ENCODE measurements at regions not wholly inside any gene's neighbourhood (a gene's known extent, or its start where the extent isn't known, plus 50 kb on each side); places are given as distances from the start of the nearest gene placed in this dataset.
"Not testable (repeated sequence)": the region's sequence is repeated elsewhere in the genome, so short reads cannot be mapped to it uniquely, and the experiment has no call there.

DNA sequence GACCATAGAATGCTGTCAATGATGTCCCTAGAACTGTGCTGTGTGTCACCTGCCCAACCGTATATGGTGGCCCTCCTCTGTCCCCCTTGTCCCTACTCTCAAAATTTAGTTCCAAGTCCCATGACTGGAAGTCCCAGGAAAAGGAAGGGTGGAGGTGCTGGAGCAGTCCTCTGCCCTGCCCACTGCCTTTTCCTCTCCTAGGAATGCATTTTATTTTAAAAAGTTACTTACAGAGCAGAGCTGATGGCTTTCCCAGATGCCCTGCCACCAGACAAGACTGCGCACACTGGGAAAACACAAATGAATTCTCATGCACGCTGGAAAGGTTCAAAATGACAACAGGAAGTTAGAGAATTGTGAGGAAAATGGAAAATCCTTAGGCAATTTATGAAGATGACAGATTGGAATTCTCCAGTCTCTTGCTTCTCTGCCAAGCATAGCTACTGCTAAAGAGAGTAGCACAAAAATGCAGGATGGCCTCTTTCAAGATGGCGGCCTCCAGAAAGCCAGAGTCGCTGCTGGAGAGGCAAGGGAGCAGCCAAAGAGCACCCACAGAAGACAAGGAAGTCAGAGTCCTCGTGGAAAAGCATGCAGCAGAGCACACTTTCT, 117.1 kb upstream of the TSC22D1 start:
- TF ChIP-seq, protein P1, sequence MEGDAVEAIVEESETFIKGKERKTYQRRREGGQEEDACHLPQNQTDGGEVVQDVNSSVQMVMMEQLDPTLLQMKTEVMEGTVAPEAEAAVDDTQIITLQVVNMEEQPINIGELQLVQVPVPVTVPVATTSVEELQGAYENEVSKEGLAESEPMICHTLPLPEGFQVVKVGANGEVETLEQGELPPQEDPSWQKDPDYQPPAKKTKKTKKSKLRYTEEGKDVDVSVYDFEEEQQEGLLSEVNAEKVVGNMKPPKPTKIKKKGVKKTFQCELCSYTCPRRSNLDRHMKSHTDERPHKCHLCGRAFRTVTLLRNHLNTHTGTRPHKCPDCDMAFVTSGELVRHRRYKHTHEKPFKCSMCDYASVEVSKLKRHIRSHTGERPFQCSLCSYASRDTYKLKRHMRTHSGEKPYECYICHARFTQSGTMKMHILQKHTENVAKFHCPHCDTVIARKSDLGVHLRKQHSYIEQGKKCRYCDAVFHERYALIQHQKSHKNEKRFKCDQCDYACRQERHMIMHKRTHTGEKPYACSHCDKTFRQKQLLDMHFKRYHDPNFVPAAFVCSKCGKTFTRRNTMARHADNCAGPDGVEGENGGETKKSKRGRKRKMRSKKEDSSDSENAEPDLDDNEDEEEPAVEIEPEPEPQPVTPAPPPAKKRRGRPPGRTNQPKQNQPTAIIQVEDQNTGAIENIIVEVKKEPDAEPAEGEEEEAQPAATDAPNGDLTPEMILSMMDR (IDR thresholded peaks at IDR 0.05; ENCODE audit: low read depth, low read length) = no peak
- no peak overlapping the region for H3K4me3 ChIP-seq (ENCODE audit: low read depth, low read length)

DNA sequence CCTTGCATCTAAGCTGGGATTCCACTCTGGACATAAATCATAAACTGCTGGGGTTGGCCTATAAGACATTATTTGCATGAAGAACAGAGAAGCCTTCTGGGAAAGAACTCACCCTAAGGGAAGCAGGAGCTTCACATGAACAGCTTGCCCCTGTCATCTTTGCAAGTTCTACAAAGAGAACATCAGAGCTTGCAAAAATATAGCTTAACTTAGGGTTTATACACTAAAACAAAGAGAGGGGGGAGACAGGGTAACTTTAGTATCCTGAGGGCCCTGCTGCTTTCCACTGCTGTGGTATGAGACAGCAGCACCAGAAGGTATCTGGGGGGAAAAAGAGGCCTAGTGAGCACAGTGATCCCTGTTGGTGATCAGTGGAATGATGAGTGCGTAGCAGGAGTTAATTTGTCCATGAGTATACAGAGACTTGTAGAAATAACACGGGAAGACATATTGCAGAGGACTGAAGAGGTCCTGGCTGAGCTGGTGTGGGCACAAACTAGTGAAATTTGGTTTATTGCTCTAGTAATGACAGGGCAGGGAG, 116.1 kb upstream of the TSC22D1 start:
- TF ChIP-seq, protein P1 (IDR thresholded peaks at IDR 0.05; ENCODE audit: low read depth, low read length) = no peak
- no peak overlapping the region for H3K4me3 ChIP-seq (ENCODE audit: low read depth, low read length)

DNA sequence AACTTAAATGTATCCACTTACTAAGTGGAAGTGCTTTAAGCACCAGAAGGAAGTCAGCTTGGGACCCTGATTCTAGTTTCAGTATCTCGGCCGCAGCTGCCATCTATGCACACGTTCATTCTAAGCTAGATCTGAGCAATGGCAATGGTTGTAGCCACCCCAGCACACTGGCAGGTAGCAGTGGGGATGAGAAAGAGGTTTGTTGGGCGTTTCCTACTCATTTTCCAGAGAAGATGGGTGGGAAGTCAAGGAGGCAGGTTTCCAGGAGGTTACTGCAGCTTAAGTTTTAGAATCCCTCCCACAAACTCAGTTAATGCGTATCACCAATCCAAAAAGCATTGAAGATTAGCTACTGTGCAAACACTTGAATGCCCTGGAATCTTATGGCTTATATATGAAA, 114.2 kb upstream of the TSC22D1 start:
- TF ChIP-seq, protein P1 (IDR thresholded peaks at IDR 0.05; ENCODE audit: low read depth, low read length) = no peak
- H3K4me3 ChIP-seq (ENCODE audit: low read depth, low read length) = no peak overlapping the region

DNA sequence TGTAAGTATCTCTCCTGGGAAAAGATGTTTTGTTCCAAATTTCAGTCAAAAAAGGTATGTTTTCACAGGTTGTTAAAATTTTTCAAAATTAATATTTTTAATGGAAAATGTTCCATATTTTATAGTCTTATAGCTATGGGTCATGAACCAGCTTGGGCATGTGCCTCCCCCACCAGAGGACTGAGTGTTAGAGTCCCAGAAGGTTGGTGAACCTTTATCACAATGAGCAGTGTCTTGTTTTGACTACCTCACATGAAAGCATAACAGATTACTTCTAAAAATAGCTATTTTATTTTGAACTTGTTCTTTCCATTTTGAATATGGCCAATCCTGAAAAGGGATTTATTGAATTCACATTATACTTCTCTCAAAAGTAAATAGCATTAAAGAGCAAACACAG, 112.5 kb upstream of the TSC22D1 start:
- TF ChIP-seq, protein P1 (IDR thresholded peaks at IDR 0.05; ENCODE audit: low read depth, low read length) = no peak

DNA sequence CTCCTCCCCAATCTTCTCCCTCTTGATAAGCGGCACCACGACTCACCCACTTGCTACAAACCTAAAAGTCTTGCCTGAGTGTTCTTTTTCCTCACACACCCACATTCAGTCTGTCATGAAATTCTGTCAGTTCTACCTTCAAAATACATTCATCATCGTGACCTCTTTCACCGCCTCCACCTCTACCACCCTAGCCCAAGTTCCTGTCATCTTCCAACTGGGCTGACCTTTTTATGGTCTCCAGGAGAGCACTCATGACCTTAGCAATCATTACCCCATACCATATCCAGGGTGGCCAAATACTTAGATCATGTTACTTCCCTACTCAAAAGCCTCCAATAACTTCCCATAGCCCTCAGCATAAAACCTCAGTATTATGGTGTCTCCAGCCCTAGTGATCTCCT, 110.4 kb upstream of the TSC22D1 start:
- TF ChIP-seq, protein P1 (IDR thresholded peaks at IDR 0.05; ENCODE audit: low read depth, low read length) = no peak

More for the DNA sequence above, 112.5 kb upstream of the TSC22D1 start:
- no peak overlapping the region for H3K4me3 ChIP-seq (ENCODE audit: low read depth, low read length)

DNA sequence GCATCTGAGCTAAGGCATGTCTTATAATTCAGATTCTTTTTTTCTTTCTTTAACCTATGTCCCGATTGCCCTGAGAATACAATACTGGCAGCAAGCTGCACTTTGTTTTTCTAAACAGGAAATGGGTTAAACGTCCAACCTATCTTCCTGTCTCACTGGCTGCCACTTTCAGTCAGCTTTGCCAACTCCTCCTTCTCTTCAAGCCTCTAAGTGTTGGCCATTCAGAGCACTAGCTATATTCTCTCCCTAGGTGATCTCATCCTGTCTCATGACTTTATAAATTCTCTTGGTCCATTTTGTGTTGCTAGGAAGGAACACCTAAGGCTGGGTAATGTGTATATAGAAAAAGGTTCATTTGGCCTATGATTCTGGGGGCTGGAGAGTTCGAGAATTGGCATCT, 109.5 kb upstream of the TSC22D1 start:
- H3K4me3 ChIP-seq (ENCODE audit: low read depth, low read length) = no peak overlapping the region
- TF ChIP-seq, protein P1 (IDR thresholded peaks at IDR 0.05; ENCODE audit: low read depth, low read length) = no peak

More for the DNA sequence above, 110.4 kb upstream of the TSC22D1 start:
- H3K4me3 ChIP-seq (ENCODE audit: low read depth, low read length) = no peak overlapping the region

DNA sequence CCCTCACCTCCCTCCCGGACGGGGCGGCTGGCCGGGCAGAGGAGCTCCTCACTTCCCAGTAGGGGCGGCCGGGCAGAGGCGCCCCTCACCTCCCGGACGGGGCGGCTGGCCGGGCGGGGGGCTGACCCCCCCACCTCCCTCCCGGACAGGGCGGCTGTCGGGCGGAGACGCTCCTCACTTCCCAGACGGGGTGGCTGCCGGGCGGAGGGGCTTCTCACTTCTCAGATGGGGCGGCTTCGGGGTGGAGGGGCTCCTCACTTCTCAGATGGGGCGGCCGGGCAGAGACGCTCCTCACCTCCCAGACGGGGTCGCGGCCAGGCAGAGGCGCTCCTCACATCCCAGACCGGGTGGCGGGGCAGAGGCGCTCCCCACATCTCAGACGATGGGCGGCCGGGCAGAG, 106.3 kb upstream of the TSC22D1 start:
- not testable (repeated sequence) for H3K4me3 ChIP-seq (ENCODE audit: low read depth, low read length)

Data from WI38 (cell line).